H9 (cell line): ENCODE measurements at regions not wholly inside any gene's neighbourhood (a gene's known extent, or its start where the extent isn't known, plus 50 kb on each side); places are given as distances from the start of the nearest gene placed in this dataset.

Source experiments
- DNase-seq: peaks from one replicate; pipeline ENCODE4 v3.0.0-alpha.2; 2017
- H2AFZ ChIP-seq: one replicate; pipeline ENCODE4 v1.6.1; 2013; ENCODE audit warnings: mild to moderate bottlenecking, low read length, control low read depth, moderate library complexity
- H2AK5ac ChIP-seq: 2 replicates; pipeline ENCODE4 v1.6.1; 2013; ENCODE audit warnings: low read length, control low read depth, mixed read lengths; ENCODE audit not compliant: insufficient read length
- H2BK120ac ChIP-seq: one replicate; pipeline ENCODE4 v1.6.1; 2013; ENCODE audit warnings: low read depth, mild to moderate bottlenecking, low read length, control low read depth, inconsistent platforms; ENCODE audit not compliant: poor library complexity, severe bottlenecking
- H2BK12ac ChIP-seq: 2 replicates; pipeline ENCODE4 v1.6.1; 2013; ENCODE audit warnings: low read length, control low read depth, mixed read lengths, low read depth; ENCODE audit not compliant: insufficient read length
- H2BK15ac ChIP-seq: 2 replicates; pipeline ENCODE4 v1.6.1; 2013; ENCODE audit warnings: low read depth, low read length, control low read depth
- H2BK20ac ChIP-seq: one replicate; pipeline ENCODE4 v1.6.1; 2013; ENCODE audit warnings: low read depth, mild to moderate bottlenecking, low read length, control low read depth, inconsistent platforms; ENCODE audit not compliant: poor library complexity, severe bottlenecking
- H2BK5ac ChIP-seq: 2 replicates; pipeline ENCODE4 v1.6.1; 2013; ENCODE audit warnings: low read length, control low read depth, mixed read lengths; ENCODE audit not compliant: insufficient read length
- H3K14ac ChIP-seq: 2 replicates; pipeline ENCODE4 v1.6.1; 2013; ENCODE audit warnings: low read length, control low read depth; ENCODE audit not compliant: insufficient read depth
- H3K18ac ChIP-seq: 2 replicates; pipeline ENCODE4 v1.6.1; 2013; ENCODE audit warnings: low read depth, mild to moderate bottlenecking, mixed read lengths, low read length, control low read depth; ENCODE audit not compliant: insufficient read length
- H3K23ac ChIP-seq: 2 replicates; pipeline ENCODE4 v1.6.1; 2013; ENCODE audit warnings: low read length, control low read depth, mixed read lengths, low read depth; ENCODE audit not compliant: insufficient read length
- H3K23me2 ChIP-seq: 2 replicates; pipeline ENCODE4 v1.6.1; 2013; ENCODE audit warnings: low read depth, mild to moderate bottlenecking, mixed read lengths, low read length, control low read depth; ENCODE audit not compliant: insufficient read length, poor library complexity, severe bottlenecking
- H3K27ac ChIP-seq: 2 replicates; pipeline ENCODE4 v1.5.1; 2013; ENCODE audit warnings: low read length, control low read depth, mixed read lengths, low read depth; ENCODE audit not compliant: insufficient read length
- H3K27me3 ChIP-seq: 2 replicates; pipeline ENCODE4 v1.6.1; 2013; ENCODE audit warnings: low read length, control low read depth, inconsistent platforms; ENCODE audit not compliant: insufficient read depth
- H3K4ac ChIP-seq: 2 replicates; pipeline ENCODE4 v1.6.1; 2013; ENCODE audit warnings: low read depth, mild to moderate bottlenecking, control low read depth, inconsistent platforms, low read length, moderate library complexity
- H3K4me1 ChIP-seq: 2 replicates; pipeline ENCODE4 v1.6.1; 2013; ENCODE audit warnings: low read length, control low read depth, inconsistent platforms; ENCODE audit not compliant: insufficient read depth
- H3K4me2 ChIP-seq: 2 replicates; pipeline ENCODE4 v1.6.1; 2013; ENCODE audit warnings: low read length, control low read depth, mixed read lengths; ENCODE audit not compliant: insufficient read length, insufficient read depth
- H3K56ac ChIP-seq: 2 replicates; pipeline ENCODE4 v1.6.1; 2013; ENCODE audit warnings: low read depth, mild to moderate bottlenecking, mixed read lengths, low read length, control low read depth; ENCODE audit not compliant: insufficient read length
- H3K79me1 ChIP-seq: 2 replicates; pipeline ENCODE4 v1.6.1; 2013; ENCODE audit warnings: low read depth, mild to moderate bottlenecking, moderate library complexity, low read length, control low read depth, inconsistent platforms; ENCODE audit not compliant: insufficient read depth, poor library complexity, severe bottlenecking
- H3K79me2 ChIP-seq: 2 replicates; pipeline ENCODE4 v1.6.1; 2013; ENCODE audit warnings: low read length, control low read depth, inconsistent platforms; ENCODE audit not compliant: insufficient read depth
- H3K9ac ChIP-seq: 2 replicates; pipeline ENCODE4 v1.6.1; 2013; ENCODE audit warnings: low read length, control low read depth, mixed read lengths; ENCODE audit not compliant: insufficient read length; ENCODE audit errors: extremely low read depth
- H3K9me3 ChIP-seq: one replicate; pipeline ENCODE4 v1.6.1; 2013; ENCODE audit warnings: low read depth, low read length, inconsistent platforms; ENCODE audit not compliant: control insufficient read depth
- H3T11ph ChIP-seq: one replicate; pipeline ENCODE4 v1.6.1; 2013; ENCODE audit warnings: mild to moderate bottlenecking, low read length, control low read depth, inconsistent platforms
- H4K20me1 ChIP-seq: one replicate; pipeline ENCODE4 v1.6.1; 2013; ENCODE audit not compliant: control insufficient read depth, insufficient read length, insufficient read depth
- H4K5ac ChIP-seq: 2 replicates; pipeline ENCODE4 v1.6.1; 2013; ENCODE audit warnings: low read depth, mild to moderate bottlenecking, mixed read lengths, low read length, control low read depth; ENCODE audit not compliant: insufficient read length
- H4K8ac ChIP-seq: replicated peaks from 2 replicates; pipeline ENCODE4 v1.6.1; 2013; ENCODE audit warnings: low read length, control low read depth, mixed read lengths, low read depth; ENCODE audit not compliant: insufficient read length
- H4K91ac ChIP-seq: 2 replicates; pipeline ENCODE4 v1.6.1; 2013; ENCODE audit warnings: low read depth, mild to moderate bottlenecking, moderate library complexity, mixed read lengths, low read length, control low read depth; ENCODE audit not compliant: insufficient read length
- H3K27ac Mint-ChIP-seq, 3 experiments: 2 replicates in 2 of 3; 3 replicates in 1 of 3; pipeline ENCODE4 v1.8.0; 2020 to 2021; ENCODE audit warnings: mixed read lengths in 3 of 3, mild to moderate bottlenecking in 1 of 3, moderate library complexity in 1 of 3
- H3K27me3 Mint-ChIP-seq: 2 replicates; pipeline ENCODE4 v1.8.0; 2021; ENCODE audit warnings: low read depth, mild to moderate bottlenecking, moderate library complexity, mixed read lengths
- H3K36me3 Mint-ChIP-seq, 3 experiments: 2 replicates in 2 of 3; 3 replicates in 1 of 3; pipeline ENCODE4 v1.8.0; 2020 to 2021; ENCODE audit warnings: low read depth in 3 of 3, mixed read lengths in 3 of 3; ENCODE audit not compliant: insufficient read depth in 1 of 3
- H3K4me1 Mint-ChIP-seq, 2 experiments: 2 replicates each; pipeline ENCODE4 v1.8.0; 2020; ENCODE audit warnings: mixed read lengths in 2 of 2
- H3K4me3 Mint-ChIP-seq, 2 experiments: 2 replicates in 1 of 2; 3 replicates in 1 of 2; pipeline ENCODE4 v1.8.0; 2020 to 2021; ENCODE audit warnings: mild to moderate bottlenecking in 2 of 2, mixed read lengths in 2 of 2, moderate library complexity in 1 of 2
- H3K9me3 Mint-ChIP-seq, 2 experiments: 2 replicates in 1 of 2; 3 replicates in 1 of 2; pipeline ENCODE4 v1.8.0; 2020; ENCODE audit warnings: mild to moderate bottlenecking in 2 of 2, mixed read lengths in 2 of 2, moderate library complexity in 1 of 2
- CTCF ChIP-seq: fragments of 200-600 bp; sonication (generic); conservative IDR thresholded peaks from 3 replicates; pipeline ENCODE4 v1.8.0; 2021; ENCODE audit warnings: antibody characterized with exemption, mild to moderate bottlenecking
- WGBS: extraction: QIAGEN DNeasy Blood & Tissue Kit; methylation state at CpG from one replicate; pipeline ENCODE4 v1.1.7; 2013; ENCODE audit warnings: missing lambda C conversion rate, low lambda C conversion rate, mixed read lengths; ENCODE audit not compliant: insufficient read length; ENCODE audit errors: extremely low coverage; 5-methylcytosine and 5-hydroxymethylcytosine counted together

GRCh38 chr11:92122561-92122960 lies 102.1 kb upstream of the FAT3 start:
- no peak overlapping the region for H2BK12ac ChIP-seq
- H3K9me3 ChIP-seq: no peaks in the 10 kb centered on the region
- no peak overlapping the region for H2AK5ac ChIP-seq
- no peak for TF ChIP-seq CTCF
- no peak overlapping the region for H3K9ac ChIP-seq
- no peak overlapping the region for H4K8ac ChIP-seq
- H2BK15ac ChIP-seq: no peak overlapping the region
- no peak overlapping the region for H2BK20ac ChIP-seq
- DNase-seq: no peak
- no peak overlapping the region for H3K23ac ChIP-seq
- no peak overlapping the region for H3K4me3 Mint-ChIP-seq
- no peak overlapping the region for H3T11ph ChIP-seq
- no peak overlapping the region for H3K18ac ChIP-seq
- H3K27me3 ChIP-seq: no peaks in the 10 kb centered on the region
- no peak overlapping the region for H3K4me2 ChIP-seq
- no CpG with 5 or more reads among the region's 1 CpG for WGBS
- H3K14ac ChIP-seq: no peak overlapping the region
- H3K79me2 ChIP-seq: no peaks in the 10 kb centered on the region
- no peak overlapping the region for H3K4ac ChIP-seq
- no peaks in the 10 kb centered on the region for H3K79me1 ChIP-seq
- no peaks in the 10 kb centered on the region for H3K27me3 Mint-ChIP-seq
- no peak overlapping the region for H4K91ac ChIP-seq
- no peak overlapping the region for H3K27ac ChIP-seq
- H3K4me1 Mint-ChIP-seq: peaks cover 3 to 5% of the 10 kb centered on the region in 2 experiments; a peak in 2 of 4 replicates
- H3K56ac ChIP-seq: no peak overlapping the region
- H3K23me2 ChIP-seq: no peaks in the 10 kb centered on the region
- H4K20me1 ChIP-seq: no peaks in the 10 kb centered on the region
- H2AFZ ChIP-seq: no peak overlapping the region
- no peaks in the 10 kb centered on the region; a peak in 1 of 5 replicates for H3K9me3 Mint-ChIP-seq
- no peak overlapping the region for H2BK120ac ChIP-seq
- no peaks in the 10 kb centered on the region for H3K4me1 ChIP-seq
- H2BK5ac ChIP-seq: no peak overlapping the region
- H4K5ac ChIP-seq: no peak overlapping the region
- no peak overlapping the region for H3K27ac Mint-ChIP-seq
- H3K36me3 Mint-ChIP-seq: no peaks in the 10 kb centered on the region
